Activated T-helper 2 cell treated with anti-CD3 and anti-CD28 coated beads, Interferon-gamma antibody, Interleukin-2, Interleukin-4, amounts not matched to agents 10 μg/mL and 5 μg/mL and 100 μg/mL, durations not matched to agents 14 hours and 24 hours and 36 hours (primary cell): ENCODE measurements at regions not wholly inside any gene's neighbourhood (a gene's known extent, or its start where the extent isn't known, plus 50 kb on each side); places are given as distances from the start of the nearest gene placed in this dataset.
"Not testable (repeated sequence)": the region's sequence is repeated elsewhere in the genome, so short reads cannot be mapped to it uniquely, and the experiment has no call there.

ENCODE experiments used
- DNase-seq: peaks from one replicate; pipeline ENCODE4 v3.0.0; 2021; ENCODE audit warnings: low spot score
- H3K27ac Mint-ChIP-seq: one replicate; pipeline ENCODE4 v1.8.0; 2021; ENCODE audit warnings: mixed read lengths
- H3K27me3 Mint-ChIP-seq: one replicate; pipeline ENCODE4 v1.8.0; 2021; ENCODE audit warnings: low read depth, mixed read lengths
- H3K36me3 Mint-ChIP-seq: one replicate; pipeline ENCODE4 v1.8.0; 2021; ENCODE audit warnings: low read depth, mixed read lengths
- H3K4me1 Mint-ChIP-seq: one replicate; pipeline ENCODE4 v1.8.0; 2021; ENCODE audit warnings: low read depth, mixed read lengths
- H3K4me3 Mint-ChIP-seq: one replicate; pipeline ENCODE4 v1.8.0; 2021; ENCODE audit warnings: low read depth, mild to moderate bottlenecking, moderate library complexity, mixed read lengths
- H3K9me3 Mint-ChIP-seq: one replicate; pipeline ENCODE4 v1.8.0; 2021; ENCODE audit warnings: mixed read lengths
- intact Hi-C: fragments of 100-400 bp; cut with micrococcal nuclease; formaldehyde crosslinking; loops from one replicate; pipeline ENCODE4 v1.15.1; 2023

DNA sequence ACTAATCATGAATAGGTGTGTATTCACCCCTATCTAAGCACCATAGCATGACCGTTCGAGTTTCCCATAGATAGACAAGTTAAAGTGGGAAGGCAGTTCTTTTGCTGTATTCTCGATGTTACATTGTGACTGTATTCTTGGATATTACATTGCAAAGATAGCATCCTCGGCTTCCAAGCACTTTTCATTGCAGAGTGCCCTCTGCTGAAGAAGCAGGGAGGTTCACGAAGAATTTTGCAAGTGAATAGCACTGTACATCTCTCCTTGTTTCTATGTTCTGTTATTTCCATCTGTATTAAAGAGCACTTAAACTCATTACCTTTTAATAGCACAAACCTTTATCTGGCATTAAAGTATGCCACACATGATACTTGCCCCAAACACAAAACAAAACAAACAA is 426.7 kb upstream of the ARX start:
- Mint-ChIP-seq H3K36me3 (no peaks in the 10 kb centered on the region), H3K4me3 (no peak overlapping the region), H3K27me3 (no peaks in the 10 kb centered on the region), H3K27ac (no peak overlapping the region), H3K9me3 (no peaks in the 10 kb centered on the region), H3K4me1 (no peaks in the 10 kb centered on the region)
- no peak for DNase-seq
- intact Hi-C loops: no loop called here

DNA sequence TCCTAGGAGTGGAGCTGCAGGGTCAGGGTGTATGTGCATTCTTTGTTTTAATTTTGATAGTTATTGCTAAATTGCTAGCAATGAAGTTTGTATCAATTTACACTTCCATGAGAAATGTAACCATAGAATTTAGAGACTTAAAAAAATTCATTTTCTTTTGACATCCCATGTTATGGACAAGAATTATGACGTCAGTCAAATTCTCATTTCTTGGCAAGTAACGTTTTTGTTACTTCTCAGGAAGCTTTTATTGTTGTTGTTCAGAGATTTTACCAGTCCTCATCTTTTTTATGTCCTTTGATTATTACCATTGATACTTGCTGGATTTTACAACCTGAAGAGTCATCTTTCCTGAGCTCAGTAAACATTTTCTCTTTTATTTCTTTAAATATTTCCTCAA is 417.5 kb upstream of the ARX start:
- Mint-ChIP-seq H3K27ac (no peak overlapping the region), H3K36me3 (no peaks in the 10 kb centered on the region), H3K9me3 (peaks cover 4% of the 10 kb centered on the region), H3K27me3 (no peaks in the 10 kb centered on the region), H3K4me1 (no peaks in the 10 kb centered on the region), H3K4me3 (no peak overlapping the region)
- intact Hi-C loops: no loop called here
- DNase-seq: no peak

- no peaks in the 10 kb centered on the region for H3K27me3 Mint-ChIP-seq
- H3K27ac Mint-ChIP-seq: no peak overlapping the region
- DNase-seq: no peak
- no peaks in the 10 kb centered on the region for H3K36me3 Mint-ChIP-seq
- H3K9me3 Mint-ChIP-seq: peaks cover 5% of the 10 kb centered on the region
- no peaks in the 10 kb centered on the region for H3K4me1 Mint-ChIP-seq
- intact Hi-C loops: no loop called here
- no peak overlapping the region for H3K4me3 Mint-ChIP-seq
Measured at GRCh38 chrX:25432396-25432795, 416.6 kb upstream of the ARX start.

DNA sequence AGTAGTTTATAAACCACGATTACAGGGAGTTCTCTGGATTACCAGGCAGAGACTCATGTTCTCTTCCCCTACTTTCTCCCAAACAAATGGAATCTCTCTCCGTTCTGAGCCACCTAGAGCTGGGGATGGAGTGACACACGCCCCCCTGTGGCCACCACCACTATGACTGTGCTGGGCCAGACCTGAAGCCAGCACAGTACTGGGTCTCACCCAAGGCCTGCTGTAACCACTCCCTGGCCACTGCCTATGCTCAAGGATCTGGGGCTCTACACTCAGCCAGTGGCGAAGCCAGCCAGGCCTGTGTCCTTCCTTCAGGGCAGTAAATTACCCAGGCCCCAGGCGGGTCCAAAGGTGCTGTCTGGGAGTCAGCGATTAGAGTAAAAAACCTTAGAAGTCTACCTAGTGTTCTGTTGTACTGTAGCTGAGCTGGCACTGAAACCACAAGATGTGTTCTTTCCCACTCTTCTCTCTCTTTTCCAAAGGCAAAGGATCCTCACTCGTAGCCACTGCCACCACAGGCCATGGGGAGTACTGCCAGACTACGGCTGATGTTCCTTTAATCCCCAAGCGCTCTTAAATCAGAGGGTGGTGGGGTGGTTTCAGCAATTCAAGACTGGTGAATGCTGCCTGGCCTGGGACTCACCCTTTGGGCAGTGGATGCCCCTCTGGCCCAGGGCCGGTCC is 412.2 kb upstream of the ARX start:
- H3K36me3 Mint-ChIP-seq: no peaks in the 10 kb centered on the region
- peaks cover 13% of the 10 kb centered on the region for H3K9me3 Mint-ChIP-seq
- H3K4me3 Mint-ChIP-seq: no peak overlapping the region
- H3K27me3 Mint-ChIP-seq: no peaks in the 10 kb centered on the region
- no peak overlapping the region for H3K27ac Mint-ChIP-seq
- intact Hi-C loops: no loop called here
- no peak for DNase-seq
- H3K4me1 Mint-ChIP-seq: no peaks in the 10 kb centered on the region

- H3K27ac Mint-ChIP-seq, H3K27me3 Mint-ChIP-seq, H3K9me3 Mint-ChIP-seq, H3K4me3 Mint-ChIP-seq, H3K4me1 Mint-ChIP-seq, H3K36me3 Mint-ChIP-seq, DNase-seq, intact Hi-C loops: not testable (repeated sequence)
Measured at GRCh38 chrX:25404163-25404562, 388.4 kb upstream of the ARX start.

- peaks cover 3% of the 10 kb centered on the region for H3K9me3 Mint-ChIP-seq
- no peak overlapping the region for H3K27ac Mint-ChIP-seq
- intact Hi-C loops: no loop called here
- DNase-seq: no peak
- H3K27me3 Mint-ChIP-seq: no peaks in the 10 kb centered on the region
- H3K4me3 Mint-ChIP-seq: no peak overlapping the region
- no peaks in the 10 kb centered on the region for H3K36me3 Mint-ChIP-seq
- no peaks in the 10 kb centered on the region for H3K4me1 Mint-ChIP-seq
Measured at GRCh38 chrX:25389266-25389665, 373.5 kb upstream of the ARX start.

DNA sequence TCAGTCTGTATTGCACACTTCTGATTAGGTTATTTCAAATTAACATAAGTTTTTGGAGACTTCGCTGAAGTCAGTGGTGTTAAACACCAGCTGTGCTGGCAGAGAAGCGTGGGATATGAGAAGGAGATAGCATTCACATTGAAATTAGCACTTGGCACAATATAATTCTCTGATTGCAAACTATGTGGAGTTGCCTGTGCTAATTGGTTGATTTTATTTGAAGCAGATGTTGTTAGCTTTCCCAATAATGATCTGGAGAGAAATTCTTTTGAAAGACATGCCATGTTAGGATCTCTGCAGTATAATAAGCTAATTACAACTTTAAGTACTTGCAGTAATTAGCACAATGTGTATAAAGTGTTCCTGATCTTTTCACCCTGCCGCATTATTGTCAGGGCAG is 367.4 kb upstream of the ARX start:
- no peak overlapping the region for H3K4me3 Mint-ChIP-seq
- intact Hi-C loops: no loop called here

GRCh38 chrX:25356456-25356855 is 340.7 kb upstream of the ARX start:
- H3K4me3 Mint-ChIP-seq: no peak overlapping the region

More for the DNA sequence above, 367.4 kb upstream of the ARX start:
- no peaks in the 10 kb centered on the region for H3K9me3 Mint-ChIP-seq
- no peaks in the 10 kb centered on the region for H3K27me3 Mint-ChIP-seq
- no peaks in the 10 kb centered on the region for H3K4me1 Mint-ChIP-seq
- H3K27ac Mint-ChIP-seq: no peak overlapping the region
- no peaks in the 10 kb centered on the region for H3K36me3 Mint-ChIP-seq
- DNase-seq: no peak

DNA sequence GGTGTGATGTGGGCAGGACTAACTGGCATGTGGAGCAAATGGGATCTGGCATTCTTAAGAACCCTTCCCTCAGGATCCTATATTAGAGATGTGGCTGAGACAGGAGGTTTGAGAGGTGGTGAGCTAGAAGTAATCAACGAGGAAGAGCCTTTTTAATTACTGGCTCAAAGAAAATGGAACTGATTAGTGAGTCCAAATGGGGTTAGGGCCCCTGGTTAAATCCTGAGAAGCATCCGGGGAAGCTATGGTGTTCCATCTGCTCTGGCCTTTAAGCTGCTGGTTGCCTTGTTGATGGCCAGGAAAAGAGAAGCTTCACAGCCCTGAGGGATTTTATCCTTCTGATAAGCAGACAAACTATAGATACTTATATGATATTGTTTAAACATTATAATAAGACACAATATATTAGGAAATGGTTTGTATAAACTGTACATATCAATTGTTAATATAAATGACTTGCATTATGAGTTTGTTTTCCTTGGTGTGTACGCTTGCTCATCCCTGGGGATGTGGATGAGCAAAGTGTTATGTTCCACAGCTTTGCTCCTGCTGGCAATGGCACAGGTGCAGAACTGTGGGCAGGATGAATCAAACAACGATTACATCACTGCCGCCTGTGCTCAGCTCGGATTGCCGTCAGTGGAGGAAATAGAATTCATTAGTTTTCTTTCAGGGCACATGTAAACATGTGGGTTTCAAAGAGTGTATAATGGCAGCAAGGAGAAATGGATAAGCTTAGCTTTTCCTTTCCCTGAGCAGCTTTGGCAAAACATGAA is 328.6 kb upstream of the ARX start:
- Mint-ChIP-seq H3K27ac (no peak overlapping the region), H3K9me3 (no peaks in the 10 kb centered on the region), H3K4me3 (no peak overlapping the region), H3K4me1 (no peaks in the 10 kb centered on the region), H3K36me3 (no peaks in the 10 kb centered on the region), H3K27me3 (no peaks in the 10 kb centered on the region)
- DNase-seq: no peak
- intact Hi-C loops: no loop called here

More at GRCh38 chrX:25356456-25356855, 340.7 kb upstream of the ARX start:
- intact Hi-C loops: no loop called here
- Mint-ChIP-seq H3K27me3 (no peaks in the 10 kb centered on the region), H3K36me3 (no peaks in the 10 kb centered on the region), H3K9me3 (no peaks in the 10 kb centered on the region), H3K4me1 (no peaks in the 10 kb centered on the region), H3K27ac (no peak overlapping the region)
- DNase-seq: no peak

GRCh38 chrX:25343060-25343459 is 327.3 kb upstream of the ARX start:
- Mint-ChIP-seq H3K27me3 (no peaks in the 10 kb centered on the region), H3K36me3 (no peaks in the 10 kb centered on the region), H3K4me1 (no peaks in the 10 kb centered on the region), H3K9me3 (no peaks in the 10 kb centered on the region), H3K4me3 (no peak overlapping the region), H3K27ac (no peak overlapping the region)
- no peak for DNase-seq
- intact Hi-C loops: no loop called here

GRCh38 chrX:25337841-25338240 is 322.1 kb upstream of the ARX start:
- Mint-ChIP-seq H3K36me3 (no peaks in the 10 kb centered on the region), H3K4me3 (no peak overlapping the region), H3K4me1 (no peaks in the 10 kb centered on the region), H3K9me3 (no peaks in the 10 kb centered on the region), H3K27ac (no peak overlapping the region), H3K27me3 (no peaks in the 10 kb centered on the region)
- intact Hi-C loops: no loop called here
- DNase-seq: no peak

- Mint-ChIP-seq H3K36me3 (no peaks in the 10 kb centered on the region), H3K4me3 (no peak overlapping the region), H3K27me3 (no peaks in the 10 kb centered on the region), H3K27ac (no peak overlapping the region), H3K4me1 (no peaks in the 10 kb centered on the region), H3K9me3 (no peaks in the 10 kb centered on the region)
- DNase-seq: no peak
- intact Hi-C loops: no loop called here
Measured at GRCh38 chrX:25300994-25301393, 285.2 kb upstream of the ARX start.

GRCh38 chrX:25296850-25297249 is 281.1 kb upstream of the ARX start:
- H3K27ac Mint-ChIP-seq: no peak overlapping the region
- H3K27me3 Mint-ChIP-seq: no peaks in the 10 kb centered on the region
- H3K36me3 Mint-ChIP-seq: no peaks in the 10 kb centered on the region
- no peak overlapping the region for H3K4me3 Mint-ChIP-seq
- no peaks in the 10 kb centered on the region for H3K4me1 Mint-ChIP-seq
- no peaks in the 10 kb centered on the region for H3K9me3 Mint-ChIP-seq
- DNase-seq: no peak
- intact Hi-C loops: no loop called here
